ENCODE measurements at regions not wholly inside any gene's neighbourhood (a gene's known extent, or its start where the extent isn't known, plus 50 kb on each side); places are given as distances from the start of the nearest gene placed in this dataset.

- TF ChIP-seq CTCF (conservative IDR thresholded peaks at IDR 0.05 in 1 of 2, IDR thresholded peaks at IDR 0.05 in 1 of 2; ENCODE audit: extremely low read depth in 1 of 2, insufficient read depth in 1 of 2, low read depth in 1 of 2, low read length in 2 of 2), result no peak
- TF ChIP-seq EZH2 (IDR thresholded peaks at IDR 0.05; ENCODE audit: borderline replicate concordance, low read length), result no peak
These were observed 62.8 kb upstream of the GATA2 start for GRCh38 chr3:128555841-128556240.
